SK-N-MC (cell line): ENCODE measurements at regions not wholly inside any gene's neighbourhood (a gene's known extent, or its start where the extent isn't known, plus 50 kb on each side); places are given as distances from the start of the nearest gene placed in this dataset.

Source experiments
- DNase-seq: peaks from one replicate; pipeline ENCODE4 v3.0.0-alpha.2; 2011; ENCODE audit warnings: low read depth, low spot score
- H3K27ac ChIP-seq: fragments of 200-600 bp; sonication (generic); 2 replicates; pipeline ENCODE4 v1.5.1; 2016; ENCODE audit warnings: mixed run types
- H3K36me3 ChIP-seq: fragments of 200-600 bp; sonication (generic); 2 replicates; pipeline ENCODE4 v1.6.1; 2017; ENCODE audit warnings: antibody characterized with exemption, low read length, mixed read lengths; ENCODE audit not compliant: insufficient read depth
- H3K4me3 ChIP-seq: fragments of 200-600 bp; sonication (generic); 2 replicates; pipeline ENCODE4 v1.5.1; 2016
- H3K9ac ChIP-seq: fragments of 200-600 bp; sonication (generic); 2 replicates; pipeline ENCODE4 v1.8.0; 2017; ENCODE audit warnings: mixed run types, mixed read lengths; ENCODE audit not compliant: insufficient read length
- H3K9me3 ChIP-seq: fragments of 200-600 bp; sonication (generic); 2 replicates; pipeline ENCODE4 v1.6.1; 2017; ENCODE audit warnings: low read depth, mild to moderate bottlenecking, antibody characterized with exemption, low read length, moderate library complexity, mixed read lengths
- EZH2 ChIP-seq: fragments of 200-600 bp; sonication (generic); IDR thresholded peaks from one replicate; pipeline ENCODE4 v1.6.1; 2017; ENCODE audit warnings: antibody characterized with exemption
- FOXP2 ChIP-seq: optimal IDR thresholded peaks from 2 replicates; pipeline ENCODE3; 2011; ENCODE audit warnings: mild to moderate bottlenecking, moderate library complexity; ENCODE audit not compliant: insufficient read depth; ENCODE audit errors: extremely low read length, control extremely low read depth
- POLR2AphosphoS5 ChIP-seq: IDR thresholded peaks from 2 replicates; pipeline ENCODE4 v1.6.1; 2012; ENCODE audit warnings: mild to moderate bottlenecking, low read depth, low read length, borderline replicate concordance

DNA sequence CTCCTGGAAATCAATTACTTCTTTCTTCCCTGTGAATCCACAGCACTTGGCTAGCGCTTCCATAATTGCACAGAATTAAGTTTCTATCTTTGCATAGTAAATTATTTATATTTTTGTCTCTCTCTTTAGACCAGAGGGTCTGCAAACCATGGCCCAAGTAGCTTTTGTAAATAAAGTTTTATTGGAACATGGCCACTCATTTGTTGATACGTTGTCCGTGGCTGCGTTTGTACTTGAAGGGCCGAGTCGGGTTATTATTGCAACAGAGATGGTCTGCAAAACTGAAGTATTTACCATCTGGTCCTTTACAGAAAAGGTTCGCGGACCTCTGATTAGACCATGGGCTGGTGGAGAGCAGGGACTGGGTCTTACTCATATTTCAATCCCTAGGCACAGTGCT is 102.5 kb downstream of the RPLP1 start:
- H3K4me3 ChIP-seq = no peak overlapping the region
- no peaks in the 10 kb centered on the region for H3K9me3 ChIP-seq
- H3K27ac ChIP-seq = no peak overlapping the region
- TF ChIP-seq POLR2AphosphoS5 (no peak), FOXP2 (no peak), EZH2 (no peak)
- no peak for DNase-seq
- H3K36me3 ChIP-seq = no peaks in the 10 kb centered on the region
- H3K9ac ChIP-seq = no peak overlapping the region

DNA sequence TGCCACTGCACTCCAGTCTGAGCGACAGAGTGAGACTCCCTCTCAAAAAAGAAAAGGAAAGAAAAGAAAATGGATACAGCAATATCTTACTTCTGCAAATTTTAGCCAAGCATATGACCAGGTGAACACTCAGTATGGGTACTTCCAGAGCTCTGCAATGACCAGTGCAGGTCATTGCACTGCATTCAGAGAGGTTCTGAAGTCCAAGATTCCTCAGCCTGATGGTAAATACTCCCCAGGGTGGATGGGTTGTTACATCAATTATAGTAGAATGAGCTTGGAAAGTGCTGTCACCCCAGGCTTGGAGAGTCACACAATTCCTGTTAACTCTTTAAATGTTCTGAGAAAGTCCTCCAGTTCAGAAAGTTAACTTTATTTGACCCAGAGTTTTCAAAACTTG is 103.7 kb downstream of the RPLP1 start:
- no peak overlapping the region for H3K27ac ChIP-seq
- no peak for TF ChIP-seq FOXP2
- TF ChIP-seq POLR2AphosphoS5 = no peak
- no peak for TF ChIP-seq EZH2
- DNase-seq = no peak
- no peak overlapping the region for H3K4me3 ChIP-seq
- no peaks in the 10 kb centered on the region for H3K36me3 ChIP-seq
- H3K9me3 ChIP-seq = no peaks in the 10 kb centered on the region
- no peak overlapping the region for H3K9ac ChIP-seq

DNA sequence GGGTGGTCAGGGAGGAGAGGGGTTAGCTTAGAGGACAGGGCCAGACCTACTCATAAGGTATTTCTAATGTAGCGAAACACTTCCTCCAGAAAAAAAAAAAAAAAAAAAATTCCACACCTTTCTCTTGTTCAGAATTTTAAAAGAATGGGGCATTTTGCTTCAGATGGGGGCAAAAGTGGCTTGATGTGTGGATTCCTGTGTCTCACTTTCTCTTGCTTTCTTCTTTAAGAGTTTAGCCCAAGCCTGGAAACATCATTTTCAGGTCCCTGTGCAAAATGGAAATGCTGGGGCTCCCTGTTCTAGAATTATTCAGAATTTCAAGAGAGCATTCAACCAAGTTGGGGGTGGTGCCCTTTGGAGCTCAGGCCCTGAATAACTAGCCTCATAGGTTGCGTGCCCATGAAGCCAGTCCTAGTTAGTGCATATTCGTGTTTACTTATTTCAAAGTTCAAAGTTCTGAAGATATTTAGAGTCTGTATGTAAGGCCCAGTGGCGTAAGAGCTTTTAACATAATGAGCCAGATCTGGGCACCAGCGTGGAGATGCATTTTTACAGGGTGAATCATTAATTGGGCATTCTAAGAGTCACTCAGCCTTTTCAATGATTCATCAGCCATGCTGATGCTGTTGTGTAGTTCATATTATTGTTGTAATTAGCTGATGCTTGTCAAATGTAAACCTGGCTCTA is 104.5 kb downstream of the RPLP1 start:
- Histone ChIP-seq H3K4me3 (no peak overlapping the region), H3K27ac (no peak overlapping the region), H3K36me3 (no peaks in the 10 kb centered on the region), H3K9me3 (no peaks in the 10 kb centered on the region), H3K9ac (no peak overlapping the region)
- DNase-seq = no peak
- TF ChIP-seq FOXP2 (no peak), POLR2AphosphoS5 (no peak), EZH2 (no peak)

DNA sequence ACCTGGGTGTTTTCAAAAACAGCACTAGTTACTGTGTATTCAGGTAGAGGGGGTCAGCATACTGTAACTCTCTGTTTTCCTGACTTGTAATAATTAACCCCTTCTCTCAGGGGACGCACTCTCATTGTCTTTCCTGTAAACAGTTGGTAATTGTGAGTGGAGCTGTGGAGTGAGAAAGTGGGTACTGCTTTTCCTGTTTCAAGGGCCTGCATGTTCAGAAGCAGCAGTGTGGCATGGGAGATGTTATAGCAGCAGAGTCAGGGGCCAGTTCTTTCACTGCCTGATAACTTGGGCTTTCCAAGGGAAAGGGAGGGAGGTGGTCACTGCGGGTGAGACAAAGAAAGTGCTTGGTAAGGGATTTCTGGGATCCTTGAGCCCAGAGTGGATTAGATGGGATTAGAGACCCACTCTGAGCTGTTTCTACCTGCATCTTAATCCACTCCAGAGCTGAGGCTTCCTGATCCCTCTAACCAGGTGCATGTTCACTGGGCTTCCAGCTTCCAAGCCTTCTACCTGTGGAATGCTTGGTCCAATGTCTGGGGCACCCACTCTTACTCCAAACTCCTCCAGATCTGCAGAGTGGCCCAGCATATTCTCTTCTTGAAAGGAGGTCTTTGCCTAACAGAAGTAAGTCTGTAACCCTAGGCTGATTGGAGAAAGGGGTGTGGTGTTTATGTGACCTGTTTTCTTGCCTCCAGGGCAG is 105.2 kb downstream of the RPLP1 start:
- Histone ChIP-seq H3K9me3 (no peaks in the 10 kb centered on the region), H3K36me3 (no peaks in the 10 kb centered on the region), H3K4me3 (no peak overlapping the region), H3K27ac (no peak overlapping the region), H3K9ac (no peak overlapping the region)
- TF ChIP-seq POLR2AphosphoS5 (no peak), EZH2 (no peak), FOXP2 (no peak)
- DNase-seq = no peak

DNA sequence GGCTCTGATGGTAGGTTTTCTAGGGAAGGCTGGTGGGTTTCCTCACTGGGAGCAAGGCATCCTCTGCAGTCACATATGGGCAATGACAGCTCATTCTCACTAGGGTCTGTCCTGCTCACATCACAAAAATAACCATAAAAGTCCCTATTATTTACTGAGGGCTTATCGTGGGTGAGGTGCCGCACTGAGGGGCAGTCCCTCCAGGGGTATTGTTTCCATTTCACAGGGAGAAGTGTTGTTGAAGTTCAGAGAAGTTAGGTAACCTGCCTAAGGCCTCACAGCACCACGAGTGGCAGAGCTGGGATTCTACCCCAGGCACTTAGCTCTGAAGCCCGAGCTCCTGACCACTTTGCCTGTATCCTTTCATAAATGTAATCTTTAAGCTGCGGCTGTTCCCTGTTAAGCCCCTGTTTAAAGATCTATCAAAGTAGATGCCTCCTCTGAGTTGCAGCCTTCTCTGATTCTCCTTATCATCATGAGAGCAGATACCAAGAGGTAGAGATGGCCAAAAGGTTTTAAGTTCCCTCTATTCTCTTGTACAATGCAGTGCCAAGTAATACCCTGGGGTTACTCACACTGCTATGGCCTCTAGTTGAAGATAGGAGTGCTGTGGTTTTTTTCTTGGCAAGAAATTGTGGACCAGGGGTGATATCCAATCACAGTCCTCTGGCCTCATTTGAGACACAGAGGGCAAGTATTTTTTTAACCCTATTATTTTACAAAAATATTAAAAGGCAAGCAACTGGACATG is 107.0 kb downstream of the RPLP1 start:
- Histone ChIP-seq H3K36me3 (no peaks in the 10 kb centered on the region), H3K4me3 (no peak overlapping the region), H3K9ac (no peak overlapping the region), H3K9me3 (no peaks in the 10 kb centered on the region), H3K27ac (no peak overlapping the region)
- TF ChIP-seq FOXP2 (no peak), POLR2AphosphoS5 (no peak), EZH2 (no peak)
- no peak for DNase-seq

DNA sequence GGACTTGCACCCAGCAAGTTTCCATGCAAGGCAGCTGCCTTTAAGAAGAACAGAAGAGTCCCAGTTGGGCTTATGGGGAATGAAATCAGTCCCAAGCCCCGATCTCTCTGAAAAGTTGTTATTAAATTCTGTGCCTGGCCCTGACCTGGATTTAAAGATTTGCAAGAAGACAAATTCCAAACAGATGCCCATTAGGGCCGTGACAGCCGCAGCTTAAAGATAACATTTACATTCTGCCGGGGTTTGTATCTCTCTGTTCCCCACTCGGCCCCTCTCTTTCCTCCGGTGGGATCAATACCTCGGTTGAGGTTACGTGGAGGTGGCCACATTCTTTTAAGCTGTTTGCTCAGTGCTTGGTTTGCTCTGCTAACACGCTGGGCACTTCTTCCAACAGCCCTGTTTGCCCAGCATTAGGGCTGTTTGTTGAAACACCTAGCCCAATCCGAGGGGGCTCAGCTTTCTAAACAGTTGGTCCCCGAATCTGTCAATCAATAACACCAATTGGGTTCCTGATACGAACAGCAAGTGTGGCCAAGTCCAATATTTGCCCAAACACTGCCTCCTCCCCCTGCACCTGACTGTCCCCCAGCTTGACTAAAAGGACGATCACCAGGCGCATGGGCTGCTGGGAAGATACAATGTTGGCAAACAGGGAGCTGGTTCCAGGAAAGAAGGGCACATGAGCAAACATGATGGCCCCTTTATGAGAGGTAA is 108.6 kb downstream of the RPLP1 start:
- no peak overlapping the region for H3K27ac ChIP-seq
- no peaks in the 10 kb centered on the region for H3K9me3 ChIP-seq
- no peak for DNase-seq
- TF ChIP-seq POLR2AphosphoS5 (no peak), FOXP2 (no peak), EZH2 (no peak)
- H3K4me3 ChIP-seq = no peak overlapping the region
- no peaks in the 10 kb centered on the region for H3K36me3 ChIP-seq
- no peak overlapping the region for H3K9ac ChIP-seq

DNA sequence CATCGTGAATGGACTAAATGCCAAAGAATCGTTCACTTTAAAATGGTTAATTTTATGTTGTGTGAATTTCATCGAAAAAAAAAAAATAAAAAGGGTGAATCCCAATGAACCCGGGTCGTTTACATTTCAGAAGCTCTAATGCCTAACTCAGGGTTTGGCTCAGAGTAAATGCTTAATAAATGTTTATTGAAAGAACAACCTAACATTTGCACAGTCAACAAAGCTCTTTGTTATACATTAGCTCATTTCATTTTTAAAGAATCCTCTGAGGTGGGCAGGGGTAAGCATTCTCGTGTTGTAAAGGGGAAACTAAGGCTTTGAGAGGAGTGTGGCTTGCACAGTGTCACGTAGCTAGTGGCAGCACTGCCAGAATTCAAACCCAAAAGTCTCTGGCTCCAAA is 109.5 kb downstream of the RPLP1 start:
- TF ChIP-seq FOXP2 = no peak
- TF ChIP-seq POLR2AphosphoS5 = no peak
- no peak for TF ChIP-seq EZH2
- Histone ChIP-seq H3K9me3 (no peaks in the 10 kb centered on the region), H3K9ac (no peak overlapping the region), H3K27ac (no peak overlapping the region), H3K36me3 (no peaks in the 10 kb centered on the region), H3K4me3 (no peak overlapping the region)
- DNase-seq = no peak

DNA sequence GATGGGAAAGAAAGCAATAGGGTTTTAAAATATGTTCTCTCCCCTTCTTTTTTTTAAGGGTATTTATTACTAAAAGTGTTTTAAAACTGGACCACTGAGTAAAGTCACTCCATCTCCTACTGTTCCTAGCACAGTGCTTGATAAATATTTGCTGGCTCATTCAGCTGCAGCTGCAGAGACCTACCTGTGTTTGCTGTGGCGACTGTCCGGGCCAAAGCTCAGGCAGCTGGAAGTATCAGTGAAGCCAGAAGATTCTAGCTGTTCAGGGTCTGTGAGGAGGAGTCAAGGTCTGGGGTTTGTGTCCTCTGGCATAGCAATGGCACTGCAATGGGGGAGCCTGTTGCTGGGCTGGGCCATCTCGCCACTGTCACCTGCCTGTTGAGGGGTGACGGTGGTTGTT is 109.9 kb downstream of the RPLP1 start:
- Histone ChIP-seq H3K36me3 (no peaks in the 10 kb centered on the region), H3K9ac (no peak overlapping the region), H3K27ac (no peak overlapping the region), H3K4me3 (no peak overlapping the region), H3K9me3 (no peaks in the 10 kb centered on the region)
- DNase-seq = no peak
- TF ChIP-seq EZH2 (no peak), FOXP2 (no peak), POLR2AphosphoS5 (no peak)
